SH-SY5Y (cell line): ENCODE measurements at regions not wholly inside any gene's neighbourhood (a gene's known extent, or its start where the extent isn't known, plus 50 kb on each side); places are given as distances from the start of the nearest gene placed in this dataset.

ENCODE experiments used
- GATA2 ChIP-seq: IDR thresholded peaks from 2 replicates; pipeline ENCODE4 v1.6.1; 2011; ENCODE audit warnings: mild to moderate bottlenecking, low read depth, low read length
- GATA3 ChIP-seq: IDR thresholded peaks from 2 replicates; pipeline ENCODE4 v1.6.1; 2011; ENCODE audit warnings: low read depth, mild to moderate bottlenecking, low read length, moderate library complexity

- TF ChIP-seq GATA2, result no peak
- no peak for TF ChIP-seq GATA3
Measured at GRCh38 chr12:58301730-58302122, 360.4 kb downstream of the ATP23 start.
